Fibroblast of villous mesenchyme (primary cell): ENCODE measurements at regions not wholly inside any gene's neighbourhood (a gene's known extent, or its start where the extent isn't known, plus 50 kb on each side); places are given as distances from the start of the nearest gene placed in this dataset.
"Not testable (repeated sequence)": the region's sequence is repeated elsewhere in the genome, so short reads cannot be mapped to it uniquely, and the experiment has no call there.

ENCODE experiments used
- DNase-seq: peaks from one replicate; pipeline ENCODE4 v3.0.0-alpha.2; 2010; ENCODE audit warnings: low read depth
- H3K4me3 ChIP-seq: 2 replicates; pipeline ENCODE4 v1.5.1; 2011; ENCODE audit warnings: low read depth, mild to moderate bottlenecking, low read length
- CTCF ChIP-seq: IDR thresholded peaks from 2 replicates; pipeline ENCODE4 v1.5.1; 2012; ENCODE audit warnings: low read depth, mild to moderate bottlenecking, low read length; ENCODE audit not compliant: insufficient read depth

- TF ChIP-seq CTCF = no peak
- no peak overlapping the region for H3K4me3 ChIP-seq
- no peak for DNase-seq
Measured at GRCh38 chr10:52573347-52573746, 199.2 kb downstream of the MBL2 start.

DNA sequence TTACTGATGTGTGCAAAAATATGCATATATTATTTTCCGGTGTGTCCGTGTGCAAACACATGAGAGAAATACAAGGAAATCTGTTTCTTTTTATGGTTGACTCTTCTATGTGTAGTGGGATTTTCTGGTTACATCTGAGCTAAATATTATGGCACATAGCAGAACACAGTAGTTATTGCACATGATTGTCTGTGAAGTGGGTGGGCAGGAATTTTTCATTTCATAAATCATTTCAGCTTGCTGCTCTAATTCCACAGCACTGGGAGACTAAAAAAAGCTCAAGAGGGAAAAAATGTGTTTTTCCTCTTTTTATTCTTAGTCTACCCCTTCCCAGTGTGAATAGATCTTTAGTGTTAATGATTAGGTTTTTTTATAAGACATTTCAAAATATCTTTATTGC, 197.9 kb downstream of the MBL2 start:
- no peak for TF ChIP-seq CTCF
- DNase-seq = no peak
- no peak overlapping the region for H3K4me3 ChIP-seq

DNA sequence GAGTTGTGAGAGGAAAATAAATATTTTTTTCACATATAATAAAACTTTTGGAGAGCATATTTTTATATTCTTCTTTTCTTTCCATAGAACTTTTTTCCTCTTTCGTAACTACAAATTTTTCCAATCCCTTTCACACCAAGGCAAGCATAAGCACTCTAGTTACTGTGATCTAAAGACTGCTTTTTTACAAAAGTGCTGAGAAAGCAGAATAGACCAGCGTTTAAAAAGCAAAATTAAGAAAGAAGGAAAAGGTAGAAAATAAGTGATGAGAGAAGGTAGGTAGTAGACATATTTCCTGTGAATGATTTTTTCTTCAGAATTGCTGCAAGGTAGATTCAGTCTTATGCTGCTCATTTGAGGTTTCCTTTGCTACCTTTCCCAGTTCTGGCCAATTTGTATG, 195.5 kb downstream of the MBL2 start:
- no peak overlapping the region for H3K4me3 ChIP-seq
- no peak for DNase-seq
- no peak for TF ChIP-seq CTCF

GRCh38 chr10:52578871-52579405, 193.6 kb downstream of the MBL2 start:
- H3K4me3 ChIP-seq = no peak overlapping the region
- peak; percentile 92 for DNase-seq
- no peak for TF ChIP-seq CTCF

GRCh38 chr10:52581636-52582035, 190.9 kb downstream of the MBL2 start:
- not testable (repeated sequence) for H3K4me3 ChIP-seq

DNA sequence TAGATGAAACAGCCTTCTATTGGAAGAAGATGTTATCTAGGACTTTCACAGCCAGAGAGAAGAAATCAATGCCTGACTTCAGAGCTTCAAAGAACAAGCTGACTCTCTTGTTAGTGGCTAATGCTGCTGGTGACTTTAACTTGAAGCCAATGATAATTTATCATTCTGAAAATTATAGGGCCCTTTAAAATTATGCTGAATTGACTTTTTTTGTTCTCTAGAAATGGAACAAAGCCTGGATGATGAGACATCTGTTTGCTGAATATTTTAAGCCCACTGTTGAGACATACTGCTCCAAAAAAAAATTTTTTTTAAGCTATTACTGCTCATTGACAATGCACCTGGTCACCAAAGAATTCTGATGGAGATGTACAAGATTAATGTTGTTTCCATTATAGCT, 189.2 kb downstream of the MBL2 start:
- no peak overlapping the region for H3K4me3 ChIP-seq
- no peak for DNase-seq
- no peak for TF ChIP-seq CTCF

More at GRCh38 chr10:52581636-52582035, 190.9 kb downstream of the MBL2 start:
- DNase-seq = not testable (repeated sequence)

DNA sequence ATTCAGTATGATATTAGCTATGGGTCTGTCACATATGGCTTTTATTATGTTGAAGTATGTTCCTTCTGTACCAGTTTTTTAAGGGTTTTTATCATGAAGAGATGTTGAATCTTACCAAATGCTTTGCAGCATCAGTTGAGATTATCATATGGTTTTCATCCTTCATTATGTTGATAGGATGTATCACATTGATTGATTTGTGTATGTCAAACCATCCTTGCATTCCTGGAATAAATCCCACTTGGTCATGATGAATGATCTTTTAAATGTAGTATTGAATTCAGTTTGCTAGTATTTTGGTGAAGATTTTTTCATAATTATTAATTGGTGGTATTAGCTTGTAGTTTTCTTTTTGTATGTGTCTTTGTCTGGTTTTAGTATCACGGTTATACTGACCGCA, 185.9 kb downstream of the MBL2 start:
- TF ChIP-seq CTCF = no peak
- no peak overlapping the region for H3K4me3 ChIP-seq
- no peak for DNase-seq
